NOMO-1 (cell line): ENCODE measurements at regions not wholly inside any gene's neighbourhood (a gene's known extent, or its start where the extent isn't known, plus 50 kb on each side); places are given as distances from the start of the nearest gene placed in this dataset.
"Not testable (repeated sequence)": the region's sequence is repeated elsewhere in the genome, so short reads cannot be mapped to it uniquely, and the experiment has no call there.

ENCODE experiments used
- DNase-seq, 2 experiments: peaks; one replicate each; lab custom pipeline; 2025; ENCODE audit not compliant: unreplicated experiment in 2 of 2; lab: John Stamatoyannopoulos, UW

GRCh38 chr1:191305370-191305769, 827.7 kb upstream of the BRINP3 start:
- no peak for DNase-seq

GRCh38 chr1:191306916-191307315, 829.3 kb upstream of the BRINP3 start:
- DNase-seq = no peak

DNA sequence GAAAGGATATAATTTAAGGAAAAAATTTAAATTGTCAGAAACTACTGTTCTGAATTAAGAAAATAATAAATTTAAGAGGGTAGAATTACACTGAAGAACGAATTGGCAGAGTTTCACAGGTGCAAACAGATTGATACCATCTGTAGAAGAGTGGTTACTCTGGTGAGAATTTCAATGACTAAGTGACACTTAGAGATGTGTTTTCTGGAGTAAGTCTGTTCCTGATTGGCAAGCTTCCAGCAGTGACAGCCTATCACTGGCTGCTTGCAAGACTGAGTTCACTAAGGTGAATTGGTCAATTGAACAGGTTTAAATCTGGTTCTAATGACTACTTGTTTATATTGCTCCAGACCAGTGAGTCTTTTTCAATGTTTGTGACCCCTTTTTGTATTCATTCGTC, 838.2 kb upstream of the RGS18 start:
- DNase-seq = no peak

- no peak for DNase-seq
Observed at GRCh38 chr1:191327868-191328267, 830.4 kb upstream of the RGS18 start.

- DNase-seq = no peak
Observed at GRCh38 chr1:191343816-191344215, 814.4 kb upstream of the RGS18 start.

GRCh38 chr1:191346381-191346780, 811.9 kb upstream of the RGS18 start:
- DNase-seq = no peak

DNA sequence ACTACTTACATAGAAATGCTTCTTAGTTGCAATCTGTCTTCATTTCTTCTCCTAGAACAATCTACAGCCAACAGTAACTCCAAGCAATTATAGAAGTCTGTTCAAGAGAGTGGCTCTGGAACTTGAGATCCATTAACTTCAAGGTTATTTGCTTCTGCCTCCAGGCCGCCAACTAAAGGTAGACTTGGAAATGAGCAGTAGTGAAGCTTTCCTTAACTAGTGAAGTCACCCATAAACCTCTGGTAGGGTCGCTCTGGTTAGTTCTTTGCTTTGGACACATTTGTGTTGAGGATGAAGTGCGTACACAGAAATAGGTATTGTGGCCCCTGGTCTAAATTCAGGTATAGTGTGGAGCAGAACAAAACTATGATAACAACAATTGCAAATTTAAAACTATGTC, 809.9 kb upstream of the RGS18 start:
- no peak for DNase-seq

- no peak for DNase-seq
Observed at GRCh38 chr1:191350938-191351337, 807.3 kb upstream of the RGS18 start.

DNA sequence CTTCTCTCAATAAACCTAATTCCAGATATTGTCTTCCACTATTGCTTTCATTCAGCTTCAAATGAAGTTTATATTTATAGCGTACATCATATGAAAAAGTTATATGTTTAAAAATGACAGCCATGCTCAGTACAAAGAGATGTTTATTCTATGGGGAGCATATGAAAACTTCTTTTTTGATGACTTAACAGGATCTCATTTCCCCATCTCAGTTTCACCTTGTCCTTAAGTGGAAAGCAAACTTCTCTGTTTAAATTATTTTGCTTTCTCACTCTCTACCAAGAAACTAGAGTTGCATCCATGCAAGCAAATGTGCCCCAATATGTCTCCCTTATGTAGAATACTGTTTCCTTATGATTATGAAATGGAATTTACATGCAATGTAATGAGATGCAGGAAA, 799.5 kb upstream of the RGS18 start:
- no peak for DNase-seq

- DNase-seq = no peak
Observed at GRCh38 chr1:191366686-191367085, 791.6 kb upstream of the RGS18 start.

GRCh38 chr1:191368891-191369654, 789.2 kb upstream of the RGS18 start:
- no peak for DNase-seq

- no peak for DNase-seq
Observed at GRCh38 chr1:191371626-191372025, 786.6 kb upstream of the RGS18 start.

- no peak for DNase-seq
Observed at GRCh38 chr1:191388283-191388682, 770.0 kb upstream of the RGS18 start.

DNA sequence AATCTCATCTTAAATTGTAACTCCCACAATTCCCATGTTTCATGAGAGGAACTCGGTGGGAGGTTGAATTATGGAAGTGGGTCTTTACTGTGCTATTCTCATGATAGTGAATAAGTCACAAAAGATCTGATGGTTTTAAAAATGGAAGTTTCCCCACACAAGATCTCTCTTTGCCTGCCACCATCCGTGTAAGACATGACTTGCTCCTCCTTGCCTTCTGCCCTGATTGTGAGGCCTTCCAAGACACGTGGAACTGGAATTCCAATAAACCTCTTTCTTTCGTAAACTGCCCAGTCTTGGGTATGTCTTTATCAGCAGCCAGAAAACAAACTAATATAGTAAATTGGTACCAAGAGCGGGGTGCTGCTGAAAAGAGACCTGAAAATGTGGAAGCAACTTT, 761.6 kb upstream of the RGS18 start:
- DNase-seq = no peak

- no peak for DNase-seq
Observed at GRCh38 chr1:191398551-191398950, 759.7 kb upstream of the RGS18 start.

GRCh38 chr1:191405417-191405816, 752.8 kb upstream of the RGS18 start:
- DNase-seq = no peak

DNA sequence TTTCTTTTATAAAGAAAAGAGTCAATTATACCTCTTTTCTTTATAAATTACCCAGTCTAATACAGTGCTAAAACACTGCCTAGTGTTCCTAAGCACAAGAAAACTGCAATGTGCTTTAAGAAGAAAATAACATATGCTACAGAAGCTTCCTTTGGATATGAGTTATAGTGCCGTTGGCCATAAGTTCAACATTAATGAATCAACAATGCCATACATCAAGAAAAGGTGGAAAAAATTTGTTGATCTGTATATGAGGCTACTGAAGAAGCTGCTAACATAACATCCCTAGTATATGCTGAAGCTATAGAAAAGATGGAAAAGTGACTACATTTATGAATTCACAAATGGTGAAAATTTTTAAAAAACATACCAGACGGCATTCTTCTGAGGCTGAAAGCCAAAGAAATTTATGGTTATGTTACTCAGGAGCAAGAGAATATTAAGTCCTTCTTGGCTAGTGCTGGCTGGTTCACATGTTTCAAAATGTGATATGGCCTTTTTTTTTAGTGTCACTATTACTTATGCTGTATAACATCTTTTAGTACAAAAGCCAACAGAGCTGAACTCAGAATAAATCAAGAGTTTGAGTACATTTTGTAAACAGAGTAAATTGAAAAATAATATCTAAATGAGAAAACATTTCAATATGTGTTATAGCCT, 743.2 kb upstream of the RGS18 start:
- DNase-seq = no peak

- DNase-seq = no peak
Observed at GRCh38 chr1:191419842-191420241, 738.4 kb upstream of the RGS18 start.

- DNase-seq = no peak
Observed at GRCh38 chr1:191427593-191427992, 730.7 kb upstream of the RGS18 start.

- no peak for DNase-seq
Observed at GRCh38 chr1:191432817-191433216, 725.4 kb upstream of the RGS18 start.

GRCh38 chr1:191438979-191439378, 719.3 kb upstream of the RGS18 start:
- DNase-seq = no peak

DNA sequence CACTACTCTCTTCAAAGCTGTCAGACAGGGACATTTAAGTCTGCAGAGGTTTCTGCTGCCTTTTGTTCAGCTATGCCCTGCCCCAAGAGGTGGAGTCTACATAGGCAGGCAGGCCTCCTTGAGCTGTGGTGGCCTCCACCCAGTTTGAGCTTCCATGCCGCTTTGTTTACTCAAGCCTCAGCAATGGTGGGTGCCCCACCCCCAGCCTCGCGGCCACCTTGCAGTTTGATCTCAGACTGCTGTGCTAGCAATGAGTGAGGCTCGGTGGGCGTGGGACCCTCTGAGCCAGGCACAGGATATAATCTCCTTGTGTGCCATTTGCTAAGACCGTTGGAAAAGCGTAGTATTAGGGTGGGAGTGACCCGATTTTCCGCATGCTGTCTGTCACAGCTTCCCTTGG, 710.0 kb upstream of the RGS18 start:
- not testable (repeated sequence) for DNase-seq
